ENCODE measurements at regions not wholly inside any gene's neighbourhood (a gene's known extent, or its start where the extent isn't known, plus 50 kb on each side); places are given as distances from the start of the nearest gene placed in this dataset.
A peak's percentile ranks its signal among the peaks of the same experiment; 100 is the strongest.
"Not testable (repeated sequence)": the region's sequence is repeated elsewhere in the genome, so short reads cannot be mapped to it uniquely, and the experiment has no call there.

GRCh38 chr10:11403646-11404045, 207.8 kb downstream of the USP6NL start:
- DNase-seq; H3K27ac ChIP-seq (replicated peaks); H3K4me1 ChIP-seq; H3K4me3 ChIP-seq; H3K9me3 ChIP-seq (replicated peaks); H3K27me3 ChIP-seq (ENCODE audit: low read depth); H3K36me3 ChIP-seq; intact Hi-C loops (cut with micrococcal nuclease): not testable (repeated sequence)

- DNase-seq = no peak
- intact Hi-C loops (cut with micrococcal nuclease) = no loop called here
- Histone ChIP-seq H3K4me1 (peaks cover 4% of the 10 kb centered on the region), H3K27me3 (ENCODE audit: low read depth) (no peaks in the 10 kb centered on the region), H3K9me3 (replicated peaks) (no peaks in the 10 kb centered on the region), H3K36me3 (no peaks in the 10 kb centered on the region), H3K4me3 (no peak overlapping the region), H3K27ac (replicated peaks) (no peak overlapping the region)
- TF ChIP-seq CTCF (IDR thresholded peaks at IDR 0.05; ENCODE audit: borderline replicate concordance) = no peak
Measured at GRCh38 chr10:11403116-11403515, 208.3 kb downstream of the USP6NL start.

- H3K9me3 ChIP-seq (replicated peaks) = no peaks in the 10 kb centered on the region
- TF ChIP-seq CTCF (IDR thresholded peaks at IDR 0.05; ENCODE audit: borderline replicate concordance) = no peak
- intact Hi-C loops (cut with micrococcal nuclease) = no loop called here
- H3K27me3 ChIP-seq (ENCODE audit: low read depth) = no peaks in the 10 kb centered on the region
- H3K4me1 ChIP-seq = peaks cover 11% of the 10 kb centered on the region
- no peak overlapping the region for H3K4me3 ChIP-seq
- no peak overlapping the region for H3K27ac ChIP-seq (replicated peaks)
- no peak for DNase-seq
- H3K36me3 ChIP-seq = no peaks in the 10 kb centered on the region
Measured at GRCh38 chr10:11402392-11402791, 209.1 kb downstream of the USP6NL start.

- Histone ChIP-seq H3K36me3 (no peaks in the 10 kb centered on the region), H3K4me3 (no peak overlapping the region), H3K4me1 (peaks cover 11% of the 10 kb centered on the region), H3K27ac (replicated peaks) (no peak overlapping the region), H3K27me3 (ENCODE audit: low read depth) (no peaks in the 10 kb centered on the region), H3K9me3 (replicated peaks) (no peaks in the 10 kb centered on the region)
- intact Hi-C loops (cut with micrococcal nuclease) = no loop called here
- DNase-seq = no peak
- TF ChIP-seq CTCF (IDR thresholded peaks at IDR 0.05; ENCODE audit: borderline replicate concordance) = no peak
Measured at GRCh38 chr10:11401264-11402235, 209.9 kb downstream of the USP6NL start.

GRCh38 chr10:11397980-11398580, 213.4 kb downstream of the USP6NL start:
- no peaks in the 10 kb centered on the region for H3K36me3 ChIP-seq
- H3K9me3 ChIP-seq (replicated peaks) = no peaks in the 10 kb centered on the region
- peak; percentile 35 for DNase-seq
- H3K4me1 ChIP-seq = peaks cover 11% of the 10 kb centered on the region
- intact Hi-C loops (cut with micrococcal nuclease) = no loop called here
- H3K27me3 ChIP-seq (ENCODE audit: low read depth) = no peaks in the 10 kb centered on the region
- no peak for TF ChIP-seq CTCF (IDR thresholded peaks at IDR 0.05; ENCODE audit: borderline replicate concordance)
- H3K27ac ChIP-seq (replicated peaks) = no peak overlapping the region
- no peak overlapping the region for H3K4me3 ChIP-seq

All from left ventricle myocardium inferior (tissue), 1 donor.